ENCODE measurements at regions not wholly inside any gene's neighbourhood (a gene's known extent, or its start where the extent isn't known, plus 50 kb on each side); places are given as distances from the start of the nearest gene placed in this dataset.

DNA sequence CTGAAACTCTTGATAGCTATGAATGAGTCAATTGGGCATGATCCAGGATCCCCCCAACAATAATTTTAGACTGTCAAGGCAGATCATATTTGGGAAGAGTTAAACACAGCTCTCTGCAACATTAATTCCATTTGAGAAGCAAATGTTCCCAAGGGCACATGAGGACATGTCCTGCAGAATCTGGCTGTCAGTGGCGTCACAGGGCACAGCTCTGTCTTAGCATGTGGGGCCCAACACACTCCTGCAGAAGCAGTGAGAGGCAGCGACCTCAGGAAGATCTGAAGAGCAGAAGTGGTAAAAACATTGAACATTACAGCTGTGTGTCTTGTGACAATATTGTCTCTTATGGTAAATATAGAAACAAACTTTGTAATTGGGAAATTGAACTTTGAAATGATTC lies 197.1 kb upstream of the PBX1 start:
- TF ChIP-seq, protein P1, sequence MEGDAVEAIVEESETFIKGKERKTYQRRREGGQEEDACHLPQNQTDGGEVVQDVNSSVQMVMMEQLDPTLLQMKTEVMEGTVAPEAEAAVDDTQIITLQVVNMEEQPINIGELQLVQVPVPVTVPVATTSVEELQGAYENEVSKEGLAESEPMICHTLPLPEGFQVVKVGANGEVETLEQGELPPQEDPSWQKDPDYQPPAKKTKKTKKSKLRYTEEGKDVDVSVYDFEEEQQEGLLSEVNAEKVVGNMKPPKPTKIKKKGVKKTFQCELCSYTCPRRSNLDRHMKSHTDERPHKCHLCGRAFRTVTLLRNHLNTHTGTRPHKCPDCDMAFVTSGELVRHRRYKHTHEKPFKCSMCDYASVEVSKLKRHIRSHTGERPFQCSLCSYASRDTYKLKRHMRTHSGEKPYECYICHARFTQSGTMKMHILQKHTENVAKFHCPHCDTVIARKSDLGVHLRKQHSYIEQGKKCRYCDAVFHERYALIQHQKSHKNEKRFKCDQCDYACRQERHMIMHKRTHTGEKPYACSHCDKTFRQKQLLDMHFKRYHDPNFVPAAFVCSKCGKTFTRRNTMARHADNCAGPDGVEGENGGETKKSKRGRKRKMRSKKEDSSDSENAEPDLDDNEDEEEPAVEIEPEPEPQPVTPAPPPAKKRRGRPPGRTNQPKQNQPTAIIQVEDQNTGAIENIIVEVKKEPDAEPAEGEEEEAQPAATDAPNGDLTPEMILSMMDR (conservative IDR thresholded peaks at IDR 0.05) = no peak
- no peak for TF ChIP-seq ZFX (IDR thresholded peaks at IDR 0.05)
